ENCODE measurements at regions not wholly inside any gene's neighbourhood (a gene's known extent, or its start where the extent isn't known, plus 50 kb on each side); places are given as distances from the start of the nearest gene placed in this dataset.

DNA sequence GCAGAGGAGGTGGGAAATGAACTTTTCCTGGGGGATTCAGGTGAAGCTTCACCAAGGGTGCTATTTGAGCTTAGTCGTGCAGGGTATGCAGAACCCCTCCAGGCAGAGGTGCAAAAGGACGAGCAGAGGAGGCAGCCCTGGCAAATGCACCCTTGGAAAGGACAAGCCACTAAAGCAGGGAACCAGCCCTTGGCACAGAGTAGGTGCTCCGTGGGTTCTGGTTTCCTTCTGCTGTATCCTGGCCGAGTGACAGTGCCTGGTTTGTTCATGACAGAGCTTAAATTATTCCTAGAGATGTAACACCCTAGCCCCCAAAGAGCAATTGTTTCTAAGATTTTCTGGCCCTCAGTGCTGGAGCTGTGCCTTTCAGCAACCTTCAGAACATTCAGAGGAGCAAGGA, 73.4 kb upstream of the SYT6 start:
- DNase-seq (ENCODE audit: low read depth, low spot score), result no peak

DNA sequence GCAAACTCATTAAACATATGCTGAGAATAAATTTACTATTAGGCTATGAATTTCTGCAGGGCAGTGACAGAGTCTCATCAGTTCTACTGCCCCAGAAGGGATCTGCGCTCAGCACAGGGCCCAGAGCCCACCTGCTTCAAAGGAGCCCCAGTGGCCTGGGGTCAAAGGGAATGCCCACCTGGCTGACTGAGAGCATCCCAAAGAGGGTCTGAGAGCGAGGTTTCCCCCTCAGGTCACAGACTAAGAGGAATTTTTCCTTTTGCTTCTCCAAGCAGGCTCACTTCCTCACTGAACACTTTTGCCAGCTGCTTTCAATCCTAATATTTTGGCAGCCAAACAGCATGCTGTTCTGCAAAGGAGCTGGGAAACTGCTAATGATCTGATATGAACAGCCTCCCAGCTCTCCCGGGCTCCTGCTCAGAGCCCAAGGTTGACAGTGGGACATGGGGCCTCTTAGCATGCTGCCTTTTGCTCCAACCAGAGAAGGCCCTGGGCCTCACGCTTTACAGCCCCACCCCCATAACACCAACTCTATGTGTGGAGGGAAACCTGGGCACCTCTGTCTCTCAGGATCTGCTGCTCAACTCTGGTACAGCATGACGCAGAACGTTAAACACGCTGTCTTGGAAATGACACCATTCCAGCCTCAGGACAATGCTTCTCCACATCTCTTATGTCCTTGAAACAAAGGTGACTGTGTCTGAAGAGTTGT, 70.7 kb upstream of the SYT6 start:
- no peak for DNase-seq (ENCODE audit: low read depth, low spot score)

- DNase-seq (ENCODE audit: low read depth, low spot score), result no peak
Measured at GRCh38 chr1:114222920-114223319, 69.3 kb upstream of the SYT6 start.

DNA sequence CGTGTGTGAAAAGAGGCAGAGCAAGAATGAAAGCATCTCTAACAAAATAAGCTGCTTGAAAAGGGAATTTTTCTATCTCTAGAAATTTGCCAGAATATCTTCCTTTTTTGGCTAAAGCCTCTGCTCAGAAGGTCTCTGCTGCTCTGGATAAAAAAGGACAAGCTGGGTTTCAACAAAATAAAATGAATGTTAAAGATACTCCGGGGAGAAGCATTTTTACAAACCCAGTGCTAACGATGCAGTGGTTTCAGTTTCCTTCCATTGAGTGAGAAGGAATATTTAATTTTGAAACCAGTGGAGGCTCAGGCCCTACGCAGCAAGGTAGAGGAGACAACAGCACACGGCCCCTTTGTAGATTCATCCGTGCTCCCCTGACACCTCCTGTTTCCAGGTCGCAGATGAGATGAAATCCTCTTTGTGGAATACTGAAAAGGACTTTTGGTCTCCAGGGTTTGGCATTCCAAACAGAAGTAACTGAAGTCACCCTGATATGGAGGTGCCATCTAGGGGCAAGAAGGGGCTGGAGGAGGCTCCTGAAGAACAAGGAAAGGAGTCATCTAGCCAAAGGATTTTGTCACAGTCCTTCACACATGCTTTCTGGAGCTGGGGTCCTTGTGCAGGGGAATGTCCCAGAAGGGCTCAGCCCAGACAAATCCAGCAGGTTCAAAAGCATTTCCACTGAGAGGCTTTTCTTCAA, 65.7 kb upstream of the SYT6 start:
- no peak for DNase-seq (ENCODE audit: low read depth, low spot score)

GRCh38 chr1:114218361-114219171, 64.9 kb upstream of the SYT6 start:
- no peak for DNase-seq (ENCODE audit: low read depth, low spot score)

DNA sequence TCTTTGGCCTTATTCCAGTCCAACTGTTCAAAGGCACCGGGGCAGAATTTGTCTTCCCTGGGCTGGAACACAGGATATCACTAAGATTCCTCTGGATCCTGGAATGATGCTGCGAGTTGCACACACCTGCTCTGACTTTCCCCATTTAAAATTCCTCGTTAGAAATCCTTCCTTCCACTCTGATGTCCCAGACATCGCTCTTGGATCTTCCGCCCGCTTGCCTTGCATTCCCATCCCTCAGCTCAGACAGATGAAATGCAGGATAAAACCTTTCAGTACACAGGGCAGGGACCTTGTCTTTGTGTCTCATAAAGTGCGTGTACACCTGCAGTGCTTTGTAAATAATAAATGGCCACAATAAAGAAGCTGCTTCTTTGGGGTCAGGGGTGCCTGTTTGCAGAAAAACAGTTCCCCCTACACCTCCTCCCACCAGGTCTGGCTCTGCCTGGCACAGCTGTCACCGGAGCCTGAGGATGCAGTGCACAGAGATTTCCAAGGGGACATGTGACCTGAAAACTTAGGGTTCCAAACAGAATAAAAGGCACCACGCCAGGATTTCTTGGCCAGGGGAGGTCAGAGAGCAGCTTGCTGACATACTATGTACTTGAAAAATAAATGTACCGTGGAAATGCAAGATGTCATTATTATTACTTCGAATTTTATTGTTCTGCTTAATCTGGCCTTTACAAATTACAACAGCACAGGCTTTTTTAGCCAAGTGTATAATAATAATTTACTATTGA, 62.9 kb upstream of the SYT6 start:
- DNase-seq (ENCODE audit: low read depth, low spot score), result no peak

- DNase-seq (ENCODE audit: low read depth, low spot score), result no peak
Measured at GRCh38 chr1:114215436-114215835, 61.8 kb upstream of the SYT6 start.

DNA sequence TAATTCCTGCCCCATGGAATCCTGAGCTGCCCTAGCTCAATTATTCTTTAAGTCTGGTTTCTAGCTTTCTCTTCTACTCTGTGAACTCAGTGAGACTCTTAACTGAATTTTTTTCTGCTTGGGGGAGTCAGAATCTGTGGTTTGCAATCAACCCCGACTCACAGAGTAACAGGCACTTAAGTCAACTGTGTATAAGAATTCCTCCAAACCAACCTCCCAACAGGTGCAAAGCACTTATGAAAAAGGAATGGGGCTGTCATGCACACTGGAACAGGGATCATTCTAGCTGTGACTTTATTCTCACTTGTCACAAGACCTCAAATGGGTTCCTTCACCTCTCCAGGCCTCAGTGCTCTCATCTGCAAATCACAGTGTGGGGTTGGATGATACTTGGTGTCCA, 60.3 kb upstream of the SYT6 start:
- no peak for DNase-seq (ENCODE audit: low read depth, low spot score)

DNA sequence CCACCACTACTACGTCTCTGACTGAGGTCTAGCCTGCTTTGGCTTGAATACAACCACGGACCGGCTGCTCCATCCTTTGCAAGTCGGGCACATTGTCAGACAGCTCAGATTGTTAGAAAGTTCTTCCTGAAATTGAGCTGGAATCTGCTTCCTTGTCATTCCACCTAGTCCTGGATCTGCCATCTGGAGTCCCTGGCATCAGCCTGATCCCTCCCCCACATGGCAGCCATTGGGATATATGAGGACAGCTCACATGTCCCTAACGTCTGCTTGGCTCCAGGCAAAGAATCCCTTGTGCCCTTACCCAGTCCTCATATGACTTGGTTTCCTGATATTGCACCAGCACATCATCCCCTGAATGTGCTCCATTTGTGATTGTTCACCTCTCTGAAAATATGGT, 56.3 kb upstream of the SYT6 start:
- no peak for DNase-seq (ENCODE audit: low read depth, low spot score)

- DNase-seq (ENCODE audit: low read depth, low spot score), result no peak
Measured at GRCh38 chr1:114208714-114209113, 55.0 kb upstream of the SYT6 start.

DNA sequence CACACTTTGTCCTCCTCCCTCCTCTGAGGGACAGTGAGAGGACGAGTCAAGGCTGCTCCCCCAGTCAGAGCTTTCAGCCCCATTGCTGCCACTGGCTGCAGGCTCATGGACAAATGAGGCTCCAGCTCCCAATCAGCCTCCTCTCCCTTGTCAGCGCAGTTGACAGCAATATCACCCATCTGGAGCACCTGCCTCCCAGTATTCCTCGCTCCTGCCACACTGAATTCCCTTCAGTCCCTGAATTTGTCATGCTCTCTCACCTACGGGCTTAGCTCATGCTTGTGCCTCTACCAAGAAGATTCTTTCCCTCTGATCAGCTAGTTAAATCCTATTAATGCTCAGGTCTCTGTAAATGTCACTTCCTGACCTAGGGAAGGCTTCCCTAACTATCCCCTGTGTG, 54.4 kb upstream of the SYT6 start:
- no peak for DNase-seq (ENCODE audit: low read depth, low spot score)

- DNase-seq (ENCODE audit: low read depth, low spot score), result no peak
Measured at GRCh38 chr1:114207635-114208034, 54.0 kb upstream of the SYT6 start.

DNA sequence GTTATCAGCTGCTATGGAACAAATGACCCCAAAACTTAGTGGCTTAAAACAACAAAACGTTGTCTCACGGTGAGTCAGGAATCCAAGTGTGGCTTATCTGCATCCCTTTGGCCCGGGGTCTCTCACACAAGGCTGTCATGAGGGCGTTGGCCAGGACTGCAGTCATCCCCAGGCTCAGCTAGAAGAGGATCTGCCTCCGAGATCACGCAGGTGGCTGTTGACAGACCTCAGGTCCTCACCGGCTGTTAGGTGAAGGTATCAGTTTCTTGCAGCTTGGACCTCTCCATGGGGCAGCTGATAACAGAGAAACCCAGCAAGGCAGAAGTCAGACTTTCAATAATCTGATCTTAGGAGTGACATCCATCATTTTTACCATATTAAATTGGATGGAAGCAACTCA, 52.7 kb upstream of the SYT6 start:
- no peak for DNase-seq (ENCODE audit: low read depth, low spot score)

GRCh38 chr1:114203595-114204128, 50.0 kb upstream of the SYT6 start:
- peak; percentile 11 for DNase-seq (ENCODE audit: low read depth, low spot score)
